ENCODE measurements at regions not wholly inside any gene's neighbourhood (a gene's known extent, or its start where the extent isn't known, plus 50 kb on each side); places are given as distances from the start of the nearest gene placed in this dataset.

GRCh38 chr22:47698906-47699305, 936.5 kb downstream of the TBC1D22A start:
- H3K4me3 ChIP-seq (ENCODE audit: low read depth in 1 of 2, low read length in 2 of 2), result no peak overlapping the region
- H3K9ac ChIP-seq (ENCODE audit: low read length), result no peak overlapping the region
- no peaks in the 10 kb centered on the region for H3K36me3 ChIP-seq (ENCODE audit: insufficient read depth, low read length)
- no peaks in the 10 kb centered on the region for H3K9me3 ChIP-seq (ENCODE audit: low read length)
- no peaks in the 10 kb centered on the region for H3K27me3 ChIP-seq (ENCODE audit: control insufficient read depth in 1 of 2, insufficient read depth in 2 of 2, low read length in 2 of 2)
- H3K27ac ChIP-seq (ENCODE audit: low read depth, low read length), result no peak overlapping the region
- no peaks in the 10 kb centered on the region for H3K4me1 ChIP-seq (ENCODE audit: insufficient read depth, low read length)

- H3K27me3 ChIP-seq (ENCODE audit: control insufficient read depth in 1 of 2, insufficient read depth in 2 of 2, low read length in 2 of 2), result no peaks in the 10 kb centered on the region
- no peak overlapping the region for H3K9ac ChIP-seq (ENCODE audit: low read length)
- H3K4me3 ChIP-seq (ENCODE audit: low read depth in 1 of 2, low read length in 2 of 2), result no peak overlapping the region
- H3K36me3 ChIP-seq (ENCODE audit: insufficient read depth, low read length), result no peaks in the 10 kb centered on the region
- H3K27ac ChIP-seq (ENCODE audit: low read depth, low read length), result no peak overlapping the region
- H3K4me1 ChIP-seq (ENCODE audit: insufficient read depth, low read length), result no peaks in the 10 kb centered on the region
- H3K9me3 ChIP-seq (ENCODE audit: low read length), result no peaks in the 10 kb centered on the region
Measured at GRCh38 chr22:47697861-47698260, 935.4 kb downstream of the TBC1D22A start.

- H3K4me1 ChIP-seq (ENCODE audit: insufficient read depth, low read length), result no peaks in the 10 kb centered on the region
- H3K9me3 ChIP-seq (ENCODE audit: low read length), result no peaks in the 10 kb centered on the region
- H3K27ac ChIP-seq (ENCODE audit: low read depth, low read length), result no peak overlapping the region
- no peaks in the 10 kb centered on the region for H3K27me3 ChIP-seq (ENCODE audit: control insufficient read depth in 1 of 2, insufficient read depth in 2 of 2, low read length in 2 of 2)
- no peak overlapping the region for H3K4me3 ChIP-seq (ENCODE audit: low read depth in 1 of 2, low read length in 2 of 2)
- H3K36me3 ChIP-seq (ENCODE audit: insufficient read depth, low read length), result no peaks in the 10 kb centered on the region
- H3K9ac ChIP-seq (ENCODE audit: low read length), result no peak overlapping the region
Measured at GRCh38 chr22:47696776-47697175, 934.3 kb downstream of the TBC1D22A start.

- no peaks in the 10 kb centered on the region for H3K27me3 ChIP-seq (ENCODE audit: control insufficient read depth in 1 of 2, insufficient read depth in 2 of 2, low read length in 2 of 2)
- H3K36me3 ChIP-seq (ENCODE audit: insufficient read depth, low read length), result no peaks in the 10 kb centered on the region
- H3K4me1 ChIP-seq (ENCODE audit: insufficient read depth, low read length), result no peaks in the 10 kb centered on the region
- no peak overlapping the region for H3K27ac ChIP-seq (ENCODE audit: low read depth, low read length)
- no peak overlapping the region for H3K9ac ChIP-seq (ENCODE audit: low read length)
- H3K4me3 ChIP-seq (ENCODE audit: low read depth in 1 of 2, low read length in 2 of 2), result no peak overlapping the region
- no peaks in the 10 kb centered on the region for H3K9me3 ChIP-seq (ENCODE audit: low read length)
Measured at GRCh38 chr22:47695176-47695575, 932.7 kb downstream of the TBC1D22A start.

GRCh38 chr22:47694536-47695130, 932.2 kb downstream of the TBC1D22A start:
- Histone ChIP-seq H3K36me3 (ENCODE audit: insufficient read depth, low read length) (no peaks in the 10 kb centered on the region), H3K9ac (ENCODE audit: low read length) (no peak overlapping the region), H3K27me3 (ENCODE audit: control insufficient read depth in 1 of 2, insufficient read depth in 2 of 2, low read length in 2 of 2) (no peaks in the 10 kb centered on the region), H3K4me1 (ENCODE audit: insufficient read depth, low read length) (no peaks in the 10 kb centered on the region), H3K9me3 (ENCODE audit: low read length) (no peaks in the 10 kb centered on the region), H3K27ac (ENCODE audit: low read depth, low read length) (no peak overlapping the region), H3K4me3 (ENCODE audit: low read depth in 1 of 2, low read length in 2 of 2) (no peak overlapping the region)

- Histone ChIP-seq H3K4me1 (ENCODE audit: insufficient read depth, low read length) (no peaks in the 10 kb centered on the region), H3K36me3 (ENCODE audit: insufficient read depth, low read length) (no peaks in the 10 kb centered on the region), H3K9ac (ENCODE audit: low read length) (no peak overlapping the region), H3K9me3 (ENCODE audit: low read length) (no peaks in the 10 kb centered on the region), H3K27ac (ENCODE audit: low read depth, low read length) (no peak overlapping the region), H3K4me3 (ENCODE audit: low read depth in 1 of 2, low read length in 2 of 2) (no peak overlapping the region), H3K27me3 (ENCODE audit: control insufficient read depth in 1 of 2, insufficient read depth in 2 of 2, low read length in 2 of 2) (no peaks in the 10 kb centered on the region)
Measured at GRCh38 chr22:47693606-47694005, 931.2 kb downstream of the TBC1D22A start.

GRCh38 chr22:47692811-47693210, 930.4 kb downstream of the TBC1D22A start:
- H3K4me1 ChIP-seq (ENCODE audit: insufficient read depth, low read length), result no peaks in the 10 kb centered on the region
- H3K9me3 ChIP-seq (ENCODE audit: low read length), result no peaks in the 10 kb centered on the region
- H3K27me3 ChIP-seq (ENCODE audit: control insufficient read depth in 1 of 2, insufficient read depth in 2 of 2, low read length in 2 of 2), result no peaks in the 10 kb centered on the region
- H3K36me3 ChIP-seq (ENCODE audit: insufficient read depth, low read length), result no peaks in the 10 kb centered on the region
- no peak overlapping the region for H3K27ac ChIP-seq (ENCODE audit: low read depth, low read length)
- no peak overlapping the region for H3K4me3 ChIP-seq (ENCODE audit: low read depth in 1 of 2, low read length in 2 of 2)
- H3K9ac ChIP-seq (ENCODE audit: low read length), result no peak overlapping the region

- H3K4me3 ChIP-seq (ENCODE audit: low read depth in 1 of 2, low read length in 2 of 2), result no peak overlapping the region
- H3K27me3 ChIP-seq (ENCODE audit: control insufficient read depth in 1 of 2, insufficient read depth in 2 of 2, low read length in 2 of 2), result no peaks in the 10 kb centered on the region
- no peaks in the 10 kb centered on the region for H3K36me3 ChIP-seq (ENCODE audit: insufficient read depth, low read length)
- H3K9me3 ChIP-seq (ENCODE audit: low read length), result no peaks in the 10 kb centered on the region
- H3K27ac ChIP-seq (ENCODE audit: low read depth, low read length), result no peak overlapping the region
- no peak overlapping the region for H3K9ac ChIP-seq (ENCODE audit: low read length)
- no peaks in the 10 kb centered on the region for H3K4me1 ChIP-seq (ENCODE audit: insufficient read depth, low read length)
Measured at GRCh38 chr22:47691152-47691895, 928.9 kb downstream of the TBC1D22A start.

- no peaks in the 10 kb centered on the region for H3K27me3 ChIP-seq (ENCODE audit: control insufficient read depth in 1 of 2, insufficient read depth in 2 of 2, low read length in 2 of 2)
- no peak overlapping the region for H3K27ac ChIP-seq (ENCODE audit: low read depth, low read length)
- no peak overlapping the region for H3K4me3 ChIP-seq (ENCODE audit: low read depth in 1 of 2, low read length in 2 of 2)
- no peaks in the 10 kb centered on the region for H3K4me1 ChIP-seq (ENCODE audit: insufficient read depth, low read length)
- H3K36me3 ChIP-seq (ENCODE audit: insufficient read depth, low read length), result no peaks in the 10 kb centered on the region
- no peak overlapping the region for H3K9ac ChIP-seq (ENCODE audit: low read length)
- H3K9me3 ChIP-seq (ENCODE audit: low read length), result no peaks in the 10 kb centered on the region
Measured at GRCh38 chr22:47690586-47690985, 928.1 kb downstream of the TBC1D22A start.

- H3K27me3 ChIP-seq (ENCODE audit: control insufficient read depth in 1 of 2, insufficient read depth in 2 of 2, low read length in 2 of 2), result no peaks in the 10 kb centered on the region
- no peak overlapping the region for H3K9ac ChIP-seq (ENCODE audit: low read length)
- no peaks in the 10 kb centered on the region for H3K9me3 ChIP-seq (ENCODE audit: low read length)
- H3K4me1 ChIP-seq (ENCODE audit: insufficient read depth, low read length), result no peaks in the 10 kb centered on the region
- H3K4me3 ChIP-seq (ENCODE audit: low read depth in 1 of 2, low read length in 2 of 2), result no peak overlapping the region
- H3K36me3 ChIP-seq (ENCODE audit: insufficient read depth, low read length), result no peaks in the 10 kb centered on the region
- no peak overlapping the region for H3K27ac ChIP-seq (ENCODE audit: low read depth, low read length)
Measured at GRCh38 chr22:47690166-47690565, 927.7 kb downstream of the TBC1D22A start.

- Histone ChIP-seq H3K9ac (ENCODE audit: low read length) (no peak overlapping the region), H3K4me1 (ENCODE audit: insufficient read depth, low read length) (no peaks in the 10 kb centered on the region), H3K9me3 (ENCODE audit: low read length) (no peaks in the 10 kb centered on the region), H3K36me3 (ENCODE audit: insufficient read depth, low read length) (no peaks in the 10 kb centered on the region), H3K27me3 (ENCODE audit: control insufficient read depth in 1 of 2, insufficient read depth in 2 of 2, low read length in 2 of 2) (no peaks in the 10 kb centered on the region), H3K27ac (ENCODE audit: low read depth, low read length) (no peak overlapping the region), H3K4me3 (ENCODE audit: low read depth in 1 of 2, low read length in 2 of 2) (no peak overlapping the region)
Measured at GRCh38 chr22:47687776-47688175, 925.3 kb downstream of the TBC1D22A start.

GRCh38 chr22:47687346-47687655, 924.9 kb downstream of the TBC1D22A start:
- Histone ChIP-seq H3K4me1 (ENCODE audit: insufficient read depth, low read length) (no peaks in the 10 kb centered on the region), H3K9ac (ENCODE audit: low read length) (no peak overlapping the region), H3K27ac (ENCODE audit: low read depth, low read length) (no peak overlapping the region), H3K4me3 (ENCODE audit: low read depth in 1 of 2, low read length in 2 of 2) (no peak overlapping the region), H3K36me3 (ENCODE audit: insufficient read depth, low read length) (no peaks in the 10 kb centered on the region), H3K27me3 (ENCODE audit: control insufficient read depth in 1 of 2, insufficient read depth in 2 of 2, low read length in 2 of 2) (no peaks in the 10 kb centered on the region), H3K9me3 (ENCODE audit: low read length) (no peaks in the 10 kb centered on the region)
